ENCODE measurements at regions not wholly inside any gene's neighbourhood (a gene's known extent, or its start where the extent isn't known, plus 50 kb on each side); places are given as distances from the start of the nearest gene placed in this dataset.

- TF ChIP-seq POU2F2 (IDR thresholded peaks at IDR 0.05; ENCODE audit: low read depth, low read length) (no peak), PAX5 (IDR thresholded peaks at IDR 0.05; ENCODE audit: insufficient read depth, low read length, severe bottlenecking) (no peak), TAF1 (IDR thresholded peaks at IDR 0.05; ENCODE audit: low read depth, low read length) (no peak), POLR2A (IDR thresholded peaks at IDR 0.05; ENCODE audit: low read depth, low read length) (no peak), SPI1 (IDR thresholded peaks at IDR 0.05; ENCODE audit: low read depth, low read length) (no peak), POLR2AphosphoS5 (IDR thresholded peaks at IDR 0.05; ENCODE audit: low read depth, low read length) (no peak)
- FAIRE-seq: no peak
These were observed 372.1 kb upstream of the PBX1 start for GRCh38 chr1:164186881-164187280.

GRCh38 chr1:164188497-164188896, 370.5 kb upstream of the PBX1 start:
- no peak for FAIRE-seq
- no peak for DNase-seq (ENCODE audit: insufficient read length, low spot score)

More at GRCh38 chr1:164186881-164187280, 372.1 kb upstream of the PBX1 start:
- no peak for DNase-seq (ENCODE audit: insufficient read length, low spot score)

GRCh38 chr1:164191191-164191590, 367.8 kb upstream of the PBX1 start:
- FAIRE-seq: no peak
- no peak for TF ChIP-seq TAF1 (IDR thresholded peaks at IDR 0.05; ENCODE audit: low read depth, low read length)
- TF ChIP-seq PAX5 (IDR thresholded peaks at IDR 0.05; ENCODE audit: insufficient read depth, low read length, severe bottlenecking): no peak
- TF ChIP-seq POLR2A (IDR thresholded peaks at IDR 0.05; ENCODE audit: low read depth, low read length): no peak
- TF ChIP-seq POLR2AphosphoS5 (IDR thresholded peaks at IDR 0.05; ENCODE audit: low read depth, low read length): no peak
- no peak for TF ChIP-seq POU2F2 (IDR thresholded peaks at IDR 0.05; ENCODE audit: low read depth, low read length)
- no peak for TF ChIP-seq SPI1 (IDR thresholded peaks at IDR 0.05; ENCODE audit: low read depth, low read length)

More at GRCh38 chr1:164188497-164188896, 370.5 kb upstream of the PBX1 start:
- no peak for TF ChIP-seq POLR2A (IDR thresholded peaks at IDR 0.05; ENCODE audit: low read depth, low read length)
- TF ChIP-seq SPI1 (IDR thresholded peaks at IDR 0.05; ENCODE audit: low read depth, low read length): no peak
- TF ChIP-seq PAX5 (IDR thresholded peaks at IDR 0.05; ENCODE audit: insufficient read depth, low read length, severe bottlenecking): no peak
- TF ChIP-seq POU2F2 (IDR thresholded peaks at IDR 0.05; ENCODE audit: low read depth, low read length): no peak
- no peak for TF ChIP-seq POLR2AphosphoS5 (IDR thresholded peaks at IDR 0.05; ENCODE audit: low read depth, low read length)
- TF ChIP-seq TAF1 (IDR thresholded peaks at IDR 0.05; ENCODE audit: low read depth, low read length): no peak

GRCh38 chr1:164210211-164210739, 348.7 kb upstream of the PBX1 start:
- no peak for FAIRE-seq
- DNase-seq (ENCODE audit: insufficient read length, low spot score): no peak
- no peak for TF ChIP-seq POU2F2 (IDR thresholded peaks at IDR 0.05; ENCODE audit: low read depth, low read length)
- TF ChIP-seq POLR2A (IDR thresholded peaks at IDR 0.05; ENCODE audit: low read depth, low read length): no peak
- TF ChIP-seq TAF1 (IDR thresholded peaks at IDR 0.05; ENCODE audit: low read depth, low read length): no peak
- no peak for TF ChIP-seq POLR2AphosphoS5 (IDR thresholded peaks at IDR 0.05; ENCODE audit: low read depth, low read length)
- no peak for TF ChIP-seq SPI1 (IDR thresholded peaks at IDR 0.05; ENCODE audit: low read depth, low read length)
- TF ChIP-seq PAX5 (IDR thresholded peaks at IDR 0.05; ENCODE audit: insufficient read depth, low read length, severe bottlenecking): no peak

More at GRCh38 chr1:164191191-164191590, 367.8 kb upstream of the PBX1 start:
- DNase-seq (ENCODE audit: insufficient read length, low spot score): no peak

DNA sequence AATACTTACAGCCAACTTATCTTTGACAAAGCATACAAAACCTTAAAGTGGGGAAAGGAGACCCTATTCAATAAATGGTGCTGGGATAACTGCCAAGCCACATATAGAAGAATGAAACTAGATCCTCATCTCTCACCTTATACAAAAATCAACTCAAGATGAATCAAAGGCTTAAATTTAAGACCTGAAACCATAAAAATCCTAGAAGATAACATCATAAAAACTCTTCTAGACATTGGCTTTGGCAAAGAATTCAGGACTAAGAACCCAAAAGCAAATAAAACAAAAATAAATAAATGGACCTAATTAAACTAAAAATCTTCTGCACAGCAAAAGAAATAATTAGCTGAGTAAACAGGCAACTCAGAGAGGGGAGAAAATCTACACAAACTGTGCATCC, 335.6 kb upstream of the PBX1 start:
- FAIRE-seq (no peak), DNase-seq (ENCODE audit: insufficient read length, low spot score) (no peak)
- TF ChIP-seq POLR2A (IDR thresholded peaks at IDR 0.05; ENCODE audit: low read depth, low read length): no peak
- no peak for TF ChIP-seq TAF1 (IDR thresholded peaks at IDR 0.05; ENCODE audit: low read depth, low read length)
- no peak for TF ChIP-seq POLR2AphosphoS5 (IDR thresholded peaks at IDR 0.05; ENCODE audit: low read depth, low read length)
- no peak for TF ChIP-seq PAX5 (IDR thresholded peaks at IDR 0.05; ENCODE audit: insufficient read depth, low read length, severe bottlenecking)
- TF ChIP-seq SPI1 (IDR thresholded peaks at IDR 0.05; ENCODE audit: low read depth, low read length): no peak
- TF ChIP-seq POU2F2 (IDR thresholded peaks at IDR 0.05; ENCODE audit: low read depth, low read length): no peak

- no peak for FAIRE-seq
- TF ChIP-seq PAX5 (IDR thresholded peaks at IDR 0.05; ENCODE audit: insufficient read depth, low read length, severe bottlenecking): no peak
- TF ChIP-seq TAF1 (IDR thresholded peaks at IDR 0.05; ENCODE audit: low read depth, low read length): no peak
- no peak for TF ChIP-seq POU2F2 (IDR thresholded peaks at IDR 0.05; ENCODE audit: low read depth, low read length)
- TF ChIP-seq POLR2A (IDR thresholded peaks at IDR 0.05; ENCODE audit: low read depth, low read length): no peak
- TF ChIP-seq SPI1 (IDR thresholded peaks at IDR 0.05; ENCODE audit: low read depth, low read length): no peak
- TF ChIP-seq POLR2AphosphoS5 (IDR thresholded peaks at IDR 0.05; ENCODE audit: low read depth, low read length): no peak
These were observed 334.0 kb upstream of the PBX1 start for GRCh38 chr1:164225011-164225410.

DNA sequence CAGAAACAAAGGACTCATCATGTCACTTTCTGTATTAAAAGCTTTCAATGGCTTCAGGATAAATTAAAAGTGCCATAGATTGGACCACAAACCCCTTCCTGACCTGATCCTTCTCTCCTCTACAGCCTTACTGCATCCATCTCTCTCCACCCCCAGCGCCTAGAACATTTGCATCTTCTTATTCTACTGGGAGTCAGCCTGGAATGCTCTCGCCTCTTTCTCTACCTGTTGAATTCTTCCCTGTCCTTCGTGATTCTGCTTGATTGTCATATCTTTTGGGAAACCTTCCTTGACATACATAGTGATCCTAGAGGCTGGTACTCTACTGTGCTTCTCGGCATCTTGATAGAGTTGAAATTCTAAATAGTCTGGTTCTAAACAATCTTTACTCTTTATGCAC, 332.0 kb upstream of the PBX1 start:
- no peak for FAIRE-seq
- TF ChIP-seq POLR2A (IDR thresholded peaks at IDR 0.05; ENCODE audit: low read depth, low read length) (no peak), POLR2AphosphoS5 (IDR thresholded peaks at IDR 0.05; ENCODE audit: low read depth, low read length) (no peak), TAF1 (IDR thresholded peaks at IDR 0.05; ENCODE audit: low read depth, low read length) (no peak), POU2F2 (IDR thresholded peaks at IDR 0.05; ENCODE audit: low read depth, low read length) (no peak), SPI1 (IDR thresholded peaks at IDR 0.05; ENCODE audit: low read depth, low read length) (no peak), PAX5 (IDR thresholded peaks at IDR 0.05; ENCODE audit: insufficient read depth, low read length, severe bottlenecking) (no peak)
- no peak for DNase-seq (ENCODE audit: insufficient read length, low spot score)

More at GRCh38 chr1:164225011-164225410, 334.0 kb upstream of the PBX1 start:
- no peak for DNase-seq (ENCODE audit: insufficient read length, low spot score)

DNA sequence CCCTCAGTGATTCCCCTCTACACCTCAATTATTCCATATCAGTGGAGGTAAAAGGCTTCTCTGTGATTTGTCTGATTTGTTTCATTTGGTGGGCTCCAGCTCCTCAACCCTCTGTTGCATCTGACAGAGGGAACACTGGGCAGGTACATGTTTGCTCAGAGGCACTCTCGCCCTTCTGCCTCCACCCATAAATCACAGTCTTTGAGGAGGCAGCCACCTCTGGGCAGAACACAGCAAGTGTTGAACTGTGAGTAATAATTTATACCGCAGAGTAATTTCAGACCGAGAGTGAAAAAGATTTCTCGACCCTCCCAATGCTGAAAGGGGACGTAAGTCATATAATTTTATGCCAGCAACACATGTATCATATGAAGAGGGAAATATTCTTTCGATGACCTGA, 330.1 kb upstream of the PBX1 start:
- TF ChIP-seq PAX5 (IDR thresholded peaks at IDR 0.05; ENCODE audit: insufficient read depth, low read length, severe bottlenecking) (no peak), SPI1 (IDR thresholded peaks at IDR 0.05; ENCODE audit: low read depth, low read length) (no peak), POLR2A (IDR thresholded peaks at IDR 0.05; ENCODE audit: low read depth, low read length) (no peak), POU2F2 (IDR thresholded peaks at IDR 0.05; ENCODE audit: low read depth, low read length) (no peak), POLR2AphosphoS5 (IDR thresholded peaks at IDR 0.05; ENCODE audit: low read depth, low read length) (no peak), TAF1 (IDR thresholded peaks at IDR 0.05; ENCODE audit: low read depth, low read length) (no peak)
- DNase-seq (ENCODE audit: insufficient read length, low spot score) (no peak), FAIRE-seq (no peak)

DNA sequence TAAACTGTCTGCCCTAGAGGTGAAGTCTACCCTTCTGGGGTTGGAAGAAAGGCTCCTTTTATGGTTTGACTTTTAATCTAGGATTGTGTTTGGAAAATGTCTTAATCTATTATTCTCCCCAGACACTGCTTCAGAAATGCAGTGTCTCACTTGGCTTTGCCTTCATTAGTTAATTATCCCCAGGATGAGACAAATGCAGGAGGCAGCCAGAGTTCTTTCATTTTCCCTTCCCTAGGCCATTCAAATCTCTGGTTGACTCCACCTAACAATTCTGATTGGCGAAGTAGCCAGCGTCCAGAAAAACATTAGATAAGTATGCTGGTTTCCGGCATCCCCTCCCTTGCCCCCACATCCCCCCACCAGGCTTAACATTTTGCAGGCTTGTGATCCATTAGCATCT, 325.8 kb upstream of the PBX1 start:
- FAIRE-seq (no peak), DNase-seq (ENCODE audit: insufficient read length, low spot score) (no peak)
- no peak for TF ChIP-seq POLR2A (IDR thresholded peaks at IDR 0.05; ENCODE audit: low read depth, low read length)
- TF ChIP-seq POU2F2 (IDR thresholded peaks at IDR 0.05; ENCODE audit: low read depth, low read length): no peak
- no peak for TF ChIP-seq TAF1 (IDR thresholded peaks at IDR 0.05; ENCODE audit: low read depth, low read length)
- no peak for TF ChIP-seq PAX5 (IDR thresholded peaks at IDR 0.05; ENCODE audit: insufficient read depth, low read length, severe bottlenecking)
- no peak for TF ChIP-seq SPI1 (IDR thresholded peaks at IDR 0.05; ENCODE audit: low read depth, low read length)
- no peak for TF ChIP-seq POLR2AphosphoS5 (IDR thresholded peaks at IDR 0.05; ENCODE audit: low read depth, low read length)
